ENCODE measurements at regions not wholly inside any gene's neighbourhood (a gene's known extent, or its start where the extent isn't known, plus 50 kb on each side); places are given as distances from the start of the nearest gene placed in this dataset.
A peak's percentile ranks its signal among the peaks of the same experiment; 100 is the strongest.

- H2AFZ ChIP-seq (replicated peaks; ENCODE audit: low read length, poor library complexity) = no peak overlapping the region
- H4K20me1 ChIP-seq (ENCODE audit: insufficient read depth, low read length) = no peaks in the 10 kb centered on the region
- H3K9ac ChIP-seq (ENCODE audit: low read depth, low read length) = no peak overlapping the region
- H3K9me3 ChIP-seq (ENCODE audit: control insufficient read depth, insufficient read depth, low read length) = peaks cover 3% of the 10 kb centered on the region; the same call in 1 of the 2 replicates
- ChIA-PET POLR2A (ENCODE audit: unreplicated experiment) (no interaction called here), CTCF (interaction anchor here (0.6 kb wide), 1 partner anchor 1139 kb away, joined by 3 read pairs; no protein-coding TSS in a partner anchor)
- TF ChIP-seq MXI1 (IDR thresholded peaks at IDR 0.05; ENCODE audit: borderline replicate concordance, low read depth, low read length) = no peak
- 0 out of 2 replicates have a peak, but pooled peaks have one; percentile 20 for TF ChIP-seq RAD21 (IDR thresholded peaks at IDR 0.05; ENCODE audit: low read length)
- peak; percentile 33 for TF ChIP-seq CTCF (conservative IDR thresholded peaks at IDR 0.05; ENCODE audit: low read depth, low read length)
- H4K8ac ChIP-seq (ENCODE audit: low read depth in 2 of 2, low read length in 2 of 2) = no peak overlapping the region
- no peaks in the 10 kb centered on the region for H3K9me1 ChIP-seq (ENCODE audit: insufficient read depth, low read length)
- no peak overlapping the region for H3K27ac ChIP-seq (ENCODE audit: insufficient read depth, low read length)
- H3K79me1 ChIP-seq (ENCODE audit: low read depth in 1 of 2, low read length in 2 of 2) = no peaks in the 10 kb centered on the region
- no peak overlapping the region for H2AK5ac ChIP-seq (ENCODE audit: low read depth, low read length)
- no TSS peak for BruUV-seq (replicated peaks)
- no peak overlapping the region for H2AK9ac ChIP-seq (replicated peaks; ENCODE audit: low read depth, low read length, poor library complexity)
- no peak for ATAC-seq (ENCODE audit: low read depth)
- no peak overlapping the region for H3K4ac ChIP-seq (ENCODE audit: low read depth, low read length)
- in situ Hi-C loops (cut with MboI; ENCODE audit: low sequenced_read_pairs) = no loop called here
- H2BK20ac ChIP-seq (ENCODE audit: low read depth, low read length) = no peak overlapping the region
- H3K4me2 ChIP-seq (ENCODE audit: low read depth, low read length) = no peak overlapping the region
- dilution Hi-C loops (cut with HindIII; ENCODE audit: low sequenced_read_pairs, unreplicated experiment) = no loop called here
- H3K27me3 ChIP-seq (ENCODE audit: control insufficient read depth, insufficient read depth, low read length) = no peaks in the 10 kb centered on the region
- WGBS, 2 experiments (ENCODE audit: extremely low coverage in 2 of 2, insufficient read length in 1 of 2) = no CpG with 5 or more reads among the region's 8 CpGs
- H3K14ac ChIP-seq (replicated peaks; ENCODE audit: low read depth, low read length) = no peak overlapping the region
- no peaks in the 10 kb centered on the region for H3K4me1 ChIP-seq (ENCODE audit: control insufficient read depth, insufficient read depth, low read length)
- H2BK15ac ChIP-seq (ENCODE audit: low read depth, low read length) = no peak overlapping the region
- peak; percentile 4 for DNase-seq
- no peak overlapping the region for H3K4me3 ChIP-seq (ENCODE audit: insufficient read depth, low read depth, low read length)
- no peak overlapping the region for H3K23ac ChIP-seq (ENCODE audit: low read depth, low read length)
- no peak overlapping the region for H4K5ac ChIP-seq (ENCODE audit: low read depth, low read length)
- H3K56ac ChIP-seq (ENCODE audit: extremely low read depth, insufficient read depth, low read length) = no peak overlapping the region
- intact Hi-C loops (cut with micrococcal nuclease) = no loop called here
- H2BK120ac ChIP-seq (ENCODE audit: low read depth, low read length) = no peak overlapping the region
- no peak overlapping the region for H4K91ac ChIP-seq (ENCODE audit: insufficient read depth, low read depth, low read length)
- no peak overlapping the region for H3K18ac ChIP-seq (ENCODE audit: low read depth, low read length)
- H3K36me3 ChIP-seq (ENCODE audit: control insufficient read depth, insufficient read depth, low read length) = no peaks in the 10 kb centered on the region
- no peak overlapping the region for H2BK5ac ChIP-seq (ENCODE audit: low read depth, low read length, poor library complexity, severe bottlenecking)
Measured at GRCh38 chr2:102975996-102976975, 214.5 kb downstream of the TMEM182 start.
